ENCODE measurements at regions not wholly inside any gene's neighbourhood (a gene's known extent, or its start where the extent isn't known, plus 50 kb on each side); places are given as distances from the start of the nearest gene placed in this dataset.
"Not testable (repeated sequence)": the region's sequence is repeated elsewhere in the genome, so short reads cannot be mapped to it uniquely, and the experiment has no call there.

- no peak for TF ChIP-seq ZNF597 (CRISPR knock-in tag; IDR thresholded peaks at IDR 0.05)
- no peak for TF ChIP-seq SIN3B (IDR thresholded peaks at IDR 0.05; ENCODE audit: low read length)
- TF ChIP-seq PTBP1 (IDR thresholded peaks at IDR 0.05; ENCODE audit: low read depth, low read length, poor library complexity, severe bottlenecking), result no peak
- TF ChIP-seq ZMYM2 (CRISPR knock-in tag; IDR thresholded peaks at IDR 0.05), result no peak
Observed at GRCh38 chr3:194959217-194959616, 273.5 kb downstream of the FAM43A start (continued).

GRCh38 chr3:194959666-194960065 lies 274.0 kb downstream of the FAM43A start:
- POLR2A ChIA-PET; H3K79me2 ChIP-seq (ENCODE audit: insufficient read depth, low read length); H3K9ac ChIP-seq (ENCODE audit: insufficient read depth, low read depth, low read length); ATAC-seq; H3K4me1 ChIP-seq (ENCODE audit: insufficient read depth, low read length); H4K20me1 ChIP-seq (ENCODE audit: insufficient read depth, low read length); DNase-seq (ENCODE audit: low spot score); H3K4me2 ChIP-seq (ENCODE audit: low read depth, low read length); intact Hi-C loops (cut with micrococcal nuclease; ENCODE audit: unreplicated experiment); CTCF ChIA-PET (ENCODE audit: low intra/inter-chr PET ratio, low total read pairs); H3K27ac ChIP-seq (ENCODE audit: extremely low read length, insufficient read depth, low read length); BruUV-seq (replicated peaks); H3K36me3 ChIP-seq (replicated peaks in 1 of 2; ENCODE audit: control insufficient read depth in 1 of 2, insufficient read depth in 2 of 2, low read length in 2 of 2); H3K4me3 ChIP-seq (replicated peaks in 1 of 3; ENCODE audit: insufficient read depth in 1 of 3, low read depth in 2 of 3, low read length in 3 of 3); H2AFZ ChIP-seq (ENCODE audit: low read length); FAIRE-seq; H3K9me3 ChIP-seq (ENCODE audit: low read length): not testable (repeated sequence)
- in situ Hi-C loops (cut with HindIII; ENCODE audit: extremely low pct_ligation_motif_present, low pct_unique_long_range_greater_than_20kb), result loop anchor here (10.0 kb wide), 1 partner anchor 275 kb away; the partner anchor contains the start of gene FAM43A
- peaks cover 0 to 26% of the 10 kb centered on the region in 2 experiments; a peak in 2 of 5 replicates for H3K27me3 ChIP-seq (ENCODE audit: control insufficient read depth in 1 of 2, insufficient read depth in 2 of 2, low read length in 2 of 2)
- 52% methylated on average over 9 of the region's 10 CpGs for WGBS (ENCODE audit: low lambda C conversion rate)

- FAIRE-seq, result no peak
- no peak for TF ChIP-seq ZNF83 (CRISPR knock-in tag; IDR thresholded peaks at IDR 0.05; ENCODE audit: borderline replicate concordance)
- TF ChIP-seq ZBED4 (CRISPR knock-in tag; IDR thresholded peaks at IDR 0.05; ENCODE audit: borderline replicate concordance), result no peak
- TF ChIP-seq CENPT (CRISPR knock-in tag; IDR thresholded peaks at IDR 0.05; ENCODE audit: low read depth), result no peak
- TF ChIP-seq NR3C1 (CRISPR knock-in tag; IDR thresholded peaks at IDR 0.05), result no peak
- TF ChIP-seq ZNF180 (CRISPR knock-in tag; IDR thresholded peaks at IDR 0.05; ENCODE audit: borderline replicate concordance, low read depth), result no peak
- TF ChIP-seq ZNF33A (CRISPR knock-in tag; IDR thresholded peaks at IDR 0.05; ENCODE audit: borderline replicate concordance), result no peak
- no peak for TF ChIP-seq EP300 (IDR thresholded peaks at IDR 0.05; ENCODE audit: low read depth in 2 of 2, low read length in 2 of 2)
- TF ChIP-seq EP300 (CRISPR knock-in tag; IDR thresholded peaks at IDR 0.05; ENCODE audit: borderline replicate concordance), result no peak
Observed at GRCh38 chr3:194960446-194961032, 274.9 kb downstream of the FAM43A start.

More at GRCh38 chr3:194960446-194961032, 274.9 kb downstream of the FAM43A start:
- in situ Hi-C loops (cut with HindIII; ENCODE audit: extremely low pct_ligation_motif_present, low pct_unique_long_range_greater_than_20kb) (no loop called here), intact Hi-C loops (cut with micrococcal nuclease; ENCODE audit: unreplicated experiment) (no loop called here)
- Histone ChIP-seq H4K20me1 (ENCODE audit: insufficient read depth, low read length) (no peaks in the 10 kb centered on the region), H2AFZ (ENCODE audit: low read length) (no peak overlapping the region), H3K27me3 (ENCODE audit: control insufficient read depth in 1 of 2, insufficient read depth in 2 of 2, low read length in 2 of 2) (peaks cover 0 to 24% of the 10 kb centered on the region in 2 experiments; a peak in 2 of 5 replicates), H3K79me2 (ENCODE audit: insufficient read depth, low read length) (no peaks in the 10 kb centered on the region), H3K4me2 (ENCODE audit: low read depth, low read length) (no peak overlapping the region), H3K36me3 (replicated peaks in 1 of 2; ENCODE audit: control insufficient read depth in 1 of 2, insufficient read depth in 2 of 2, low read length in 2 of 2) (no peaks in the 10 kb centered on the region), H3K9me3 (ENCODE audit: low read length) (no peaks in the 10 kb centered on the region), H3K4me3 (replicated peaks in 1 of 3; ENCODE audit: insufficient read depth in 1 of 3, low read depth in 2 of 3, low read length in 3 of 3) (no peak overlapping the region), H3K4me1 (ENCODE audit: insufficient read depth, low read length) (no peaks in the 10 kb centered on the region), H3K27ac (ENCODE audit: extremely low read length, insufficient read depth, low read length) (no peak overlapping the region), H3K9ac (ENCODE audit: insufficient read depth, low read depth, low read length) (no peak overlapping the region)
- ATAC-seq, result no peak
- no TSS peak for BruUV-seq (replicated peaks)
- ChIA-PET CTCF (ENCODE audit: low intra/inter-chr PET ratio, low total read pairs) (no interaction called here), POLR2A (no interaction called here)
- 28% methylated on average over 11 of the region's 14 CpGs for WGBS (ENCODE audit: low lambda C conversion rate)
- DNase-seq (ENCODE audit: low spot score), result no peak
